SK-N-DZ (cell line): ENCODE measurements at regions not wholly inside any gene's neighbourhood (a gene's known extent, or its start where the extent isn't known, plus 50 kb on each side); places are given as distances from the start of the nearest gene placed in this dataset.

Experiments
- DNase-seq: peaks from one replicate; pipeline ENCODE4 v3.0.0-alpha.2; 2015; ENCODE audit warnings: low spot score

DNA sequence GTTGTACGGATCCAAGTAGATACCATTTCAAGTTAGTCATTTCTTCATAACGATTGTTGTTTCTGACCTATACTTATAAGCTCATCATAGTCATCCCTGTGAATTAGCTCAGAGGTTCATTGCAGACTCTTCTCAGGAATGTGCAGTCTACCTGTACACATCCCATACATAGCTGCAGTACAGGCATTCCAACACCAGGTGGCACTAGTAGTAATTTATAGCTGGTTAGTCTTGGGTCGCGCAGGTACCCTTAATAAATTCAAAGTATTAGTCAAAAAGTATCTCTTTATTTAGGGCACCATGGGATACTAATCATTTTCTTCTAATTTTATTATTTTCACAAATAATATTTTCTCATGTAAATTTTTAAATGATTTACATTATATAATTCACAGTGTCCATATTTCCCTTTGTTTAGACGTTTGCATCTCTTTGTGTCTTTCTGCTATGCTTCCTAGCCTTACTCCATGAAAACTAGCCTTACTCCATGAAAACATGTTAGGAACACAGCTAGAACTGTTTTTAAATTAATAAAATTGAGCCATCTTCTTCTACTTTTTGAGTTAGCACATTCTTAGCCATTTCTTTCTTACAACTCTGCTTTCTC, 128.6 kb upstream of the FAM83B start:
- DNase-seq: peak; percentile 50

DNA sequence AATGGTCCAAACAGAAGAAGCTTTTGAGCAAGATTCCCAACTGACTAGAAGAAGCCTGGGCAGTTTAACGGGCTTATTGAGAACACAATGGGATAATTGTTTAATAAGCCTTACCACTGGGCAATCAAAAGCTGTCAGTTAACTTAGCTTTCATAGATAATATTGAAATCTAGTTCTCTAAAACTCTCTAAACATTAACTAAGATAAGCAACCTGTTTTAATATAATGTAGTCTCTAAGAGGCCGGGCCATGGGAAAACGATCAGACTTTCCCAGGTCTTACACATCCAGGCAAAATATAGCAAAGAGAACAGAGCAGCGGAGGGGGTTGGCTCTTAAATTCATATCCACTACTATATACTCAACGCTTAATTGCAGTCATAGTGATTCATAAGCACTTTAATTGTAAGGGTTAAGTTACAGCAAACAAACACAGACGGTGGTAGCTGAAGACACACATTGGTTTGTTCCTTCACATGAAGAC, 128.0 kb upstream of the FAM83B start:
- no peak for DNase-seq

DNA sequence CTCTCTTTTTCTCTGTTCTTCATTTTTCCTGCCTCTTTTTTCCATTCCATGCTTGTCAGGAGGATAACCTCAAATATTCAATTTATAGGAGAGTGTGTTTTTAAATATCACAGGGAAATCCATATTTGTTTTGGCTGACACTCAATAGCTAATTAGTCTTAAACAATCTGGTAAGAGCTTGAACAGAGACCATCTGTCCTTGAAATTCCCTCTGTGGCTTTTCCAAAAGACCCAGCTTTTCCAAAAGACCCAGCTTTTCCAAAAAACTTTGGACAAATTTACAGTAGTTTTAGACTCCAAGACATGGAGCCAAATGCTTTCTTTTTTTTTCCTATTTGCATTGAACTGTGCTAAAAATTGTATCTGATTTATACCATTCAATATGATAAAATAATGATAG, 127.4 kb upstream of the FAM83B start:
- DNase-seq: no peak

DNA sequence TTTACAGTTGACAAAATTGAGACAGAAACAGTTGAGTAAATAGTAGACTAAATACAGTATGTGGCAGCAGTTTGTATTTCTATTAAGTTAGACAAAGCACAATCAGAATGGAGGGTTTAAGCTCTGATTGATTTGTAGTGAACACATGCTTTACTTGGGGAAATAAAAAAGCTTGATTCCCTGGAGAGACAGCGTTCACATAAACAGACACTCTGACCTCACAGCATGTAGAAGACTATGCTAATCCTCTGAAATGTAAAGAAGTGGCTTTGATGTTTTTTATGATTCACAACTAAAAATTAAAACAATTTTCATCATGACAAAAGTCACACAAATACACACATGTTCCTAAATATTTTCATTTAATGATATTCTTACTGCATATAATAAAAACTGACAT, 126.9 kb upstream of the FAM83B start:
- DNase-seq: no peak

DNA sequence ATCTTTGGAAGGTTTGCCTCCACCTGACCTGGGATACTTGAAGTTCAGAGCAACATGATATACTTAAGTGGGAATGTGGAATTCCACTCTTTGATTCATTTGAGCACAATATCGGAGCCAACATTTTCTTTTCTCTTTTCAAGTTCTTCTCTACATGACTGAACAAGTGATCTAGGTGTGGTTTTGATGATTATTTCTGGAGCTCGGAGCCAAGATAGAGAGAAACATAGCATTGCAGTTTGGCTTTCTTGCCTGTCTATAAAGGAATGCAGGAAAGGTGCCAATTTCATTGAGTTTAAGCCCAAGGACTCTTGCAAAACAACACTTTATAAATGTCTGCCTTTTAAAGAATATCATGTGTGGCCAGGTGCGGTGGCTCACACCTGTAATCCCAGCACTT, 124.2 kb upstream of the FAM83B start:
- no peak for DNase-seq

DNA sequence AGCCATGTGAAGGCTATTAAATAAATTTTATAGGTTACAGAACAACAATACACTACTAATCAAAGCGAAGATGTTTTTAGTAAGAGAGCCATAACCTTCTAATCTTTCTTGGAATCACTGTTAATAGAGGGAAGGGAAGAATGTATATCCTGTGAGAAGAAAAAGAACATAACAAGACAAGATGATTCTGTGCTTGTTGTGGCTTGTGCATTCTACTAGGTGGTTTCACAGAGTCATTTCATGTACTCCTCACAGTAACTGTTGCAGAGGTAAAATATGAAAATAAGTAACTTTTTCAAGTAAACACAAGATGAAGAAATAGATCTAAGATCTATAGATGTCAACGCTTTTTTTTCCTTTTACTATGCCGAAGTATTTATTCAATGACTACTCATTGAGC, 116.9 kb upstream of the FAM83B start:
- DNase-seq: no peak

DNA sequence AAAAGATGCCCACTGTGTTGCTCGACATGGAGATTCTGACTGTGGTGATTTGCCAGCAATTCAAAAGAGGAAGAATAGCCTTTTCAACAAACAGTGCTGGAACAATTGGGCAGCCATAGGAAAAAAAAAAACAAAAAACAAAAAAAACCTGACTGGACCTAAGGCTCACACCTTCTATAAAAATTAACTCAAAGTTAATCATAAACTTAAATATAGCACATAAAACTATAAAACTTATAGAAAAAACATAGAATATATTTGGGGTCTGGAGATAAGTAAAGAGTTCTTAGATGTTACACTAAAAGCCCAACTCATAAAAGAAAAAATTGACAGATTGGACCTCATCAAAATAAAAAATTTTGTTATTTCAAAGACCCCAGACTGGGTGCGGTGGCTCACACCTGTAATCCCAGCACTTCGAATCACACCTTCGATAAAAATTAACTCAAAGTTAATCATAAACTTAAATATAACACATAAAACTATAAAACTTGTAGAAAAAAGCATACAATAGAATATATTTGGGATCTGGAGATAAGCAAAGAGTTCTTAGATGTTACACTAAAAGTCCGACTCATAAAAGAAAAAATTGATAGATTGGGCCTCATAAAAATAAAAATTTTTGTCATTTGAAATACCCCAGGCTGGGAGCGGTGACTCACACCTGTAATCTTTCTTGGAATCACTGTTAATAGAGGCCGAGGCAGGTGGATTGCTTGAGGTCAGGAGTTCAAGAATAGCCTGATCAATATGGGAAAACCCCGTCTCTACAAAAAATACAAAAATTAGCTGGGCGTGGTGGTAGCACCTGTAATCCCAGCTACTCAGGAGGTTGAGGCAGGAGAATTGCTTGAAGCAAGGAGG, 115.6 kb upstream of the FAM83B start:
- no peak for DNase-seq

DNA sequence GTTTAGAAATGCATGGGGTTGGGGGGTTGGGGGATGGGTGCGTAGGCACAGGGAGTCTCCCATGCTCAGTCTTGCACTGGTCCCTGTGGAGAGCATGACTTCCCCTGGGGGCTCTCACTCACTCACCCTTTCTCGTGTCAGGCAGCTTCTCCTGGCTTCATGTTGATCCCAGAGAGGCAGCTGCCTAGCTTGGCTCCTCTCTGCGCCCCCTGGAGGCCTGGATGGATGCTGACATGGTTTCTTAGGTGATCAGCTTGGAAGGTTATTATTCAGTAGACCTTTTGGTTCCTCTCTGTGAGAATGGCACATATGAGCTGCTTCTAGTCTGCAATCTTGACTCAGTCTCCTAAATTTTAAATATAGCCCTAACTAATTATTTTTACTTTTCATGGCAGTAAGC, 109.3 kb upstream of the FAM83B start:
- peak; percentile 21 for DNase-seq

DNA sequence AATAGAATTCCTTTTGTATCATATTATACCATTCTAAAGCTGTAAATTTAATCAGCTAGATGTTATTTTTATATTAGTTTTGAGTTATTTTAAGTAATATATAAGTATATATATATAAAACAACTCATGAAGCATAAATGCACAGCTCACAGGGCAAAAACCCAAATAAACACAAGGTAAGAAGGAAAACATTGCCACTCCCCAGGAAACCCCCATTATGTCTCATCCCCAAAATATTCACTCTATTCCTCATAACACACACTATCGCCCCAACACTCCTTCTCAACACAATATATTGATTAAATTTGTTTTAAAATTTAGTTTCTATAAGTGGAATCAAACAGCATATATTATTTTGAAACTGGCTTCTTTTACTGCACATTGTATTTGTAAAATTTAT, 98.6 kb upstream of the FAM83B start:
- DNase-seq: no peak

DNA sequence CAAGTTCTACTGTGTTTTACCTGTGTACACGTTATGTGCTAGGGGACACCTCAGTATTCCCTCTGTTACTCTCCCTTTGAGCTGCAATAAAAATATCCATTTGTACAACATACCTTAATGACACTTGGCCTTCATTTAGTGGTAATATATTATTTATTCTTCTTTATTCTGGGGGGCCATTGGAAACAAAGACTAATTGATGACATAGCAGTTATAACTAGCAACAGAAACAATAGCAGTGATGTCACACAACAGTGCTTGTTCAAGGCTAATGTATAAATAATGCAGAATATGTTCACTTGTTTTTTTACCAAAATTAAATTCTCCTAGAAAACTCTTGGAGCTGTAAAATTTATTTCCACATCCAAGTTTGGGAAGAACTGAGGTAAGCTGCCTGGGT, 92.2 kb upstream of the FAM83B start:
- no peak for DNase-seq

DNA sequence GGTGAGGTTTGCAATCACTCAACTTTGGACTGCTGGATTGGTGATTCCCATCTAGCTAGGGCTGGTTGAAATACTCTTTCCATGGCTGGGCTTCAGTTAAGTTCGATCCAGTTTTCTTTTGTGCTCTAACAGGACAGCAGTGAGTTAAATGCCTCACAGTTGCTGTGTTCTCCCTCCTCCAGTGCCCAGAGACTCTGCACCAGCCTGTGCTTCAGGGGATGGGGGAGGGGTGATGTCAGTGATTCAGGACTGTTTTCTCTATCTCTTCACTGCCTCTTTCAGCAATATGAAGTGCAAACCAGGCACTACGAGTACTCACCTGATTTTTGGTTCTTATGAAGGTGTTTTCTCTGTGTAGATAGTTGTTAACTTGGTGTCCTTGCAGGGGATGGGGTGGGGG, 88.2 kb upstream of the FAM83B start:
- DNase-seq: no peak

DNA sequence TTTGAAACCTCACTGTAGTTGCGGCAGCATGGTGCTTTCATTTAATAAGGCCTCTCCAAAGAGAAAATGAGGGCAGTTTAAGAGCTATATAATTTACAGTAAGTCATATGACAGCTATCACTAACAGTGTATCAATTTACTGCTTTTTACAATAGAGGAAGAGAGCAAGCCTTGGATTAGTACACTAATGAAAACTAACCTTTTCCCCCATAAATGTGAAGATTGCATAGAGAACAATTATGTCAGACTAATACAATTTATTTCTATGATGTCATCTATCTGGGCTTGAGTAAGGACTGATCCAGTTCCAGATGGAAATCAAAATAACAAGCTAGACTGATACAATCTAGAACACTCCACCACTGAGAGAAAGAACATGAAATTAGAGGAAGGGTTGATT, 78.1 kb upstream of the FAM83B start:
- peak; percentile 6 for DNase-seq

DNA sequence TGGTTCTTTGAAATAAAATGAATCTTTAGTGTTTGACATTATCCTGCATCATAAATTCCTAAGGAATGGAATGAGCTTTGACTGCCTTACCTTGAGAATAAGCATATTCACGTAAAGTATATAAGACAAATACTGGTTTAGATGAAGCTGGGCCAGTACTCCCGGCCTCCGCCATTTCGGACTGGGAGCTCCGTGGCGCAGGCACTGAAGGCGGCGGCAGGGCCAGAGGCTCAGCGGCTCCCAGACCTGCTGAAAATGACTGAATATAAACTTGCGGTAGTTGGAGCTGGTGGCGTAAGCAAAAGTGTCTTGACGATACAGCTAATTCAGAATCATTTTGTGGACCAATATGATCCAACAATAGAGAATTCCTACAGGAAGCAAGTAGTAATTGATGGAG, 76.2 kb upstream of the FAM83B start:
- no peak for DNase-seq

DNA sequence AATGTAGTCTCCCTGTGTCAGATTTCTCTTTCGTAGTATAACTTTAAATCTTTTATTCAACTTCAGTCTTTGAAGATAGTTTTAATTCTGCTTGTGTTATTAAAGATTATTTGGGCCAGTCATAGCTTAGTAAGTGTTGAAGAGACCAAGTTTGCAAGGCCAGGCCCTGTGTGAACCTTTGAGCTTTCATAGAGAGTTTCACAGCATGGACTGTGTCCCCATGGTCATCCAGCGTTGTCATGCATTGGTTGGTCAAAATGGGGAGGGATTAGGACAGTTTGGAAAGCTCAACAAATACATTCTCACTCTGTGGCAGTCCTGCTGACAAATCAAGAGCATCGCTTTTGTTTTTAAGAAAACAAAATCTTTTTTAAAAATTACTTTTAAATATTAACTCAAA, 74.6 kb upstream of the FAM83B start:
- no peak for DNase-seq

DNA sequence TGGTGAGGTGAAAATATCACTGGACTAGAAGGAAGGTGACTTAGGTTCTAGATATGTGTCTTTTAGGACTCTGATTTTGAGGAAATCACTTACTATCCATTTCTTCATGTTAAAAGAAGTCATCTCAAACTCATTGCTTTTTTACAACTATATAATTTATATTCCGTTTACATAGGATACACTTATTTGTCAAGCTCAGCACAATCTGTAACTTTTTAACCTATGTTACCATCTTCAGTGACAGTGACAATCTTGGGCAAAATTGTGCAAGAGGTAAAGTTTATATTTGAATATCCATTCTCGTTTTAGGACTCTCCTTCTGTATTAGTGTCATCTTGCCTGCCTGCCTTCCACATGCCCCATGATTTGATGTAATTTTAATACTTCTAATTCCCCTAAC, 74.0 kb upstream of the FAM83B start:
- DNase-seq: no peak

DNA sequence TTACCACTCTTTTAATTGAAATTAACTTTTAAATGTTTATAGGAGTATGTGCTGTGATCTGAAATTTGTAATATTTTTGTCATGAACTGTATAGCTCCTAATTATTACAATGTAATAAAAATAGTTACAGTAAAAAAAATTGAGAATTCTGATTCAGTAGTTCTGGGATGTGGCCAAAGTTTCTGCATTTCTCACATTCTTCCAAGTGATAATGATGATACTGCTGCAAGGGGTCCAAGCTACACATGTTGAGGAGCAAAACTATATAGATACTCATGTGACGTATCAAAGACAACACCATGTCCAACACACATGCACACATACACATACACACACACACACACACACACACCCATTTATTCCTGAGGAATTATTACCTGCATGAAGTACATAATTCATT, 71.0 kb upstream of the FAM83B start:
- no peak for DNase-seq

DNA sequence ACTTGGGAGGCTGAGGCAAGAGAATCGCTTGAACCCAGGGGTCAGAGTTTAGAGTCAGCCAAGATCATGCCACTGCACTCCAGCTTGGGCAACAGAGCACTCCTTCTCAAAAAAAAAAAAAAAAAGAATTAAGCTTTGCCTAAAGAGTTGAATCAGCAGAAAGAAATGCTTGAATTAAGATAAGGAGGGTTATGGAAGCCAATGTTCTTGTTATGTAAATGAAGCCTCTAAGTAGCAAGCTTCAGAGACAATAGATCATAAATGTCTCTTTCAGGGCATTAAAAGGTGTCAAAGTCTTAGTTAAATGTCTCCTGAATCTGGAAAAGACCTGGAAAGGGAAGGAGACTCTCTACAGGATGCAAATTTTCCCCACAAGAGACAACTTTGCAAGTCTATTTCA, 69.7 kb upstream of the FAM83B start:
- no peak for DNase-seq

DNA sequence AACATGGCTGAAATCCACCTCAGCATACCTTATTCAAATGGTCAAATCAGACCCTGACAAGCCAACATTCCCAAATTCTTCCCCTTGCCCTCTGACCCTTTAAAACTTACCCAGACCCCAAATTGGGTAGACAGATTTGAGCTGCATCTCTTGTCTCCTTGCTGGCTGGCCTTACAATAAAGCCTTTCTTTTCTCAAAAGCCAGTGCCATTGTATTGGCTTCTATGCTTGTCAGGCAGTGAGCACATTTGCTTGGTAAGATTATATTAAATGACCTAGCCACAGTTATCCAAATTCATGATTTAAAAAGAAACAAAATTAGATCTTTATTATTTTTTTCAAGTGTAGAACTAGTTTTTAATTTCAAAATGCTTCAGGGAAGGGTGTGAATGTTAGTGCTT, 67.8 kb upstream of the FAM83B start:
- DNase-seq: no peak

DNA sequence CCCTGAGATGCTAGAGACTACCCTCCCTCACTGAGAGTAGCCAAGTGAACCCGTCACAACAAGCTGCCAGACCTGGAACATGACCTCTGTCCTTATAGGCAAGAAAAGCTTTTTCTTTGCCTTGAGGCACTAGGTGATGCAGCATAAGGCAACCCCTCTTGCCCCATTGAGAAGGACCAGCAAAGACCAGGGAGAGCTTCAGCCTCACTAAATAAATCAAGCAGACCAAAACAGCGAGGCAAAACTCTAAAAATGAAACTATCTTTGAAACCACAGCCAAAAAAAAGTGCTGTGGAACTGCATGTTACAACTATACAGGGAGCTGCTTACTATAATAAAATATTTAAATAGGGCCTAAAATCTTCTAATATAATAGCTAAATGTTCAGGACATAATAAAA, 62.6 kb upstream of the FAM83B start:
- no peak for DNase-seq

DNA sequence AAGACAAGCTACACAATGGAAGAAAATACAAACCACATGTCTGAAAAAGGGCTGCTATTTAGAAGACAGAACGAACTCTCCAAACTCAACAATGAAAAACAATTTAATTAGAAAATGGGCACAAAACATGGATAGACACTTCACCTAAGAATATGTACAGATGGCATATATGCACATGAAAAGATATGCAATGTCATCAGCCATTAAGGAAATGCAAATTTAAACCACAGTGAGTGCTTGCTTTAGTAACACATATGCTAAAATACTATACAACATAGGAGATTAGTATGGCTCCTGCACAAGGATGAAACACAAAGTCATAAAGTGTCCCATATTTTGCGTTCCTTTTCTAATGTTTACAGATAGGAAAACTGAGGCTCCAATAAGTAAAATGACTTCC, 60.4 kb upstream of the FAM83B start:
- DNase-seq: no peak

DNA sequence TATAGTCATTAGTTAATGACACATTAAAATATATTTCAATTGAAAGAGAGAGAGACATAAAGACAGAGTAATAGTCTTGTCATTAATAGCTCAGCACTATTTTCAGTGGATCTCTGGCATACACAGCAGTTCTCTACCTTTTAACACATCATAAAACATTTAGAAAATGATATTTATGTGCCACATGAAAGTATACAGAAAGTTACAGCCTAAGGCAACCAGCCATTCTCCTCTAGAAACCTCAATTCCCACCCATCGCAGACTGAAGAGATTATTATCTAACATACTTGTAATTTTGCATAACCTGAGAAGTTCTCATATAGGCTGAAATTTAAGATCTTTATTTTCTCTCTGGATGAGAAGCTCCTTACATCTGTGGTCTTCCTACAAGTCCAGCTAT, 58.7 kb upstream of the FAM83B start:
- no peak for DNase-seq
